GM06990 (cell line): ENCODE measurements at regions not wholly inside any gene's neighbourhood (a gene's known extent, or its start where the extent isn't known, plus 50 kb on each side); places are given as distances from the start of the nearest gene placed in this dataset.

Experiments used
- DNase-seq: peaks from one replicate; pipeline ENCODE4 v3.0.0-alpha.2; 2011; ENCODE audit not compliant: insufficient read length; ENCODE audit errors: extremely low read depth
- H3K27me3 ChIP-seq: replicated peaks from 2 replicates; pipeline ENCODE4 v1.6.0; 2011; ENCODE audit warnings: low read length; ENCODE audit not compliant: control insufficient read depth, insufficient read depth
- H3K36me3 ChIP-seq: 2 replicates; pipeline ENCODE4 v1.5.1; 2011; ENCODE audit warnings: low read length; ENCODE audit not compliant: control insufficient read depth, insufficient read depth
- H3K4me3 ChIP-seq: replicated peaks from 2 replicates; pipeline ENCODE4 v1.5.1; 2011; ENCODE audit warnings: low read depth, mild to moderate bottlenecking, control low read depth, low read length
- CTCF ChIP-seq: IDR thresholded peaks from 2 replicates; pipeline ENCODE4 v1.5.1; 2011; ENCODE audit warnings: low read length, control low read depth, mild to moderate bottlenecking, inconsistent platforms; ENCODE audit not compliant: insufficient read depth, poor library complexity, severe bottlenecking

GRCh38 chr5:86760661-86761060 lies 142.9 kb downstream of the COX7C start:
- no peak for TF ChIP-seq CTCF
- Histone ChIP-seq H3K4me3 (no peak overlapping the region), H3K36me3 (no peaks in the 10 kb centered on the region), H3K27me3 (no peaks in the 10 kb centered on the region)
- no peak for DNase-seq

GRCh38 chr5:86763929-86764328 lies 146.2 kb downstream of the COX7C start:
- Histone ChIP-seq H3K4me3 (no peak overlapping the region), H3K36me3 (no peaks in the 10 kb centered on the region), H3K27me3 (no peaks in the 10 kb centered on the region)
- no peak for DNase-seq
- no peak for TF ChIP-seq CTCF

- H3K27me3 ChIP-seq, result no peaks in the 10 kb centered on the region
- DNase-seq, result no peak
- H3K36me3 ChIP-seq, result no peaks in the 10 kb centered on the region
- no peak overlapping the region for H3K4me3 ChIP-seq
- no peak for TF ChIP-seq CTCF
Observed at GRCh38 chr5:86765778-86766502, 148.2 kb downstream of the COX7C start.

- DNase-seq, result no peak
- H3K27me3 ChIP-seq, result no peaks in the 10 kb centered on the region
- no peaks in the 10 kb centered on the region for H3K36me3 ChIP-seq
- no peak for TF ChIP-seq CTCF
- no peak overlapping the region for H3K4me3 ChIP-seq
Observed at GRCh38 chr5:86768699-86769202, 151.0 kb downstream of the COX7C start.

GRCh38 chr5:86780018-86780417 lies 162.3 kb downstream of the COX7C start:
- H3K36me3 ChIP-seq, result no peaks in the 10 kb centered on the region
- TF ChIP-seq CTCF, result no peak
- DNase-seq, result no peak
- H3K4me3 ChIP-seq, result no peak overlapping the region
- no peaks in the 10 kb centered on the region for H3K27me3 ChIP-seq
